SIG-M5 treated with dmso at 0.1 percent for 504 hours (cell line): ENCODE measurements at regions not wholly inside any gene's neighbourhood (a gene's known extent, or its start where the extent isn't known, plus 50 kb on each side); places are given as distances from the start of the nearest gene placed in this dataset.

Experiments used
- DNase-seq: peaks from one replicate; lab custom pipeline; 2025; ENCODE audit not compliant: unreplicated experiment; lab: John Stamatoyannopoulos, UW

DNA sequence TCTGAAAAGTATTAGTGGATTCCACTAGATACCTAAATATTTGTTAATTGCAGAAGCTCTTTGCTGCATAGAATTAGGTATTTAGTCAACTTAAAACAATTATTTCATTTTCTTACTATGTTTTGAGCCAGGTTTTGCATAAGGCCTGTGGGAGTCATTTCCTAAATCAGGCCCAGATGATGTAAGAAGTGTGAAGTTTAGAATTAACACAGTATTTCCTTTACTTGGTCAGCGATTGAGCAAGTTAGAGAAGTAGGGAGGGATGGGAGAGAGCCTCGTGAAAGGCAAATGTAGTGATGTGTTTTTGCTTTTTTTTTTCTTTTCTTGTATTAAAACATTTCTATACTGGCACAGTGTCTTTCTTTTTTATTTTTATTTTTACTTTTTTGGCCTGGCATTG lies 711.1 kb downstream of the HDGFL1 start:
- peak; percentile 1 for DNase-seq

DNA sequence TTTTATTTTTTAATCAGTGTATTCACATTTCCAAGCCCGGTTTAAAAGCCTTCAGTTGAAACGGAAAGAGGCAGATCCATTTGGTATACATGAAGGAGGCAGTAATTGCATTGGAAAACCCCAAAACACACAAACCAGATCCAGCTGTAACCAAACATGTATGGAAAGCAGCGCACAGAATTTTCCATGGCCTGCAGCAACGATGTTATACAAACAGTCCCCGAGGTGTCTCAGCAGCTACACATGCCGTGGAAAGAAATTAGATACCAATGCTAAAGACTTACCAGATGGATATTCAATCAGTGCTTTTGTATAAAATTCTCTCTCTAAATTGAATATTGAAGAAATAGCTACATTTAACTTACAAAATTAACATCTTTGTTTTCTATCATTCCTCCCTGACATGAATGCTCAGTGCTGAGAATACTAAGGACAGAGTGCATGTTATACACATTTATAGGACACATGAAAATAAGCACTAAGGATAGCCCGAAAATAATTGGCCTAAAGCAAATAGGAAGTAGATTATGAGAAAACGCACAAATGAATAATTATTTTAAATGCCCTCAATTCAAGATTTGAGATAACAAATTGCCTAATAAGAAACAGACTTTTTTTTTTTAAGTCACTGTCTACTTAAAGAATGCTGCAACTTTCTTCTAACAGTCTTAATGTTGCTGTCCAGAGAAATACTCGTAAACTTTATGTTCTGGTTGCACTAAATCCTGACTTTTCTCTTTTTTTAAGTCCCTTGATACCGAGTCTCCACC lies 713.1 kb downstream of the HDGFL1 start:
- no peak for DNase-seq

DNA sequence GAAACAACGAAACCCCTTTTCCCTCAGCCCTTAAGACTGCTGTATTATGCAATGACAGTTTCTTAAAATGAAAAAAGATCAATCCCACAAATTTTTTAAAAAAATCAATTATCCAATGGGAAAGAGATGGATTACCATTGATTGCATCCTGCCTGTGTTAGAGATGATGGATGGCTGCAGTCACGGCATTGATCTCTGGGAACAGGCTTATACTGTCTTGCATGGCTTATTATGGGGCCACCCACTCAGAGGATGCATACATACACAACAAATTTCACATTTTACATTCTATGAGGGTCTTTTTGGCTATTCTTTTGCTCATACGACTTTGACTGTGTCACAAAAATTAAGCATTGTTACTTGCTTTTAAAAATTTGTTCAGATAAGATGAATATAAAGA lies 724.3 kb downstream of the HDGFL1 start:
- DNase-seq = no peak

DNA sequence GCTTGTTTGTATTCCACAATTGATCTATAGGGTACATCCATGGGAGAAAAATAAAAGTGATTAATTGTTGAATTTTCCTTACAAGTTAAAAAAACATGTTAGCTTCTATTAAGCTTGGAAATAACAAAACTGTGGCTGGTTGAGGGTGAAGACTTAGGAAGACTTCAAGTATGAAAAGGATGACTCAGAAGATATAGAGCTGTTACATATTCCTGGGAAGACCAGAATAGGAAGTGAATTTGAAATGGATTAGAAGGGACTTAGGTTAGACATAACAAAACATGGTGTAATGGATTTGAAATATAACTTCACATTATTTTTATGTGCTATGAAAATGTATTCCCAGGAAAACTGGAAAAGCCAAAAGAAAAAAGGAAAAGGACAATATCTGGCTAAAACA lies 732.2 kb downstream of the HDGFL1 start:
- DNase-seq = no peak

DNA sequence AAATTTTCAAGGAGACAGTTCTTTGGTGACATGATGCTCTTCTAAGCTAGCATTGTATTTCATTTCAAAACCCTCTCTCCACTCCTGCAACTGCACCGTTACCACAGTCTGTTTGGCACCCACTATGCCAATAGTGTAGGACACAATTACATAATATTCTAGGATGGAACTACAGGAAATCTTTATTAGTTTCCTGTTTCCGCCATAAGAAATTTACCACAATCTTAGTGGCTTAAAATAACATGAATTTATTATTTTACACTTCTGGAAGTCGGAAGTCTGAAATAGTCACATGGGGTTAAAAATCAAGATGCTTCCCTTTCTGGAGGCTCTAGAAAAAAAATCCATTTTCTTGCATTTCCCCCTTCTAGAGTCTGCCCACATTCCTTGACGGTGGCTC lies 733.1 kb downstream of the HDGFL1 start:
- no peak for DNase-seq

DNA sequence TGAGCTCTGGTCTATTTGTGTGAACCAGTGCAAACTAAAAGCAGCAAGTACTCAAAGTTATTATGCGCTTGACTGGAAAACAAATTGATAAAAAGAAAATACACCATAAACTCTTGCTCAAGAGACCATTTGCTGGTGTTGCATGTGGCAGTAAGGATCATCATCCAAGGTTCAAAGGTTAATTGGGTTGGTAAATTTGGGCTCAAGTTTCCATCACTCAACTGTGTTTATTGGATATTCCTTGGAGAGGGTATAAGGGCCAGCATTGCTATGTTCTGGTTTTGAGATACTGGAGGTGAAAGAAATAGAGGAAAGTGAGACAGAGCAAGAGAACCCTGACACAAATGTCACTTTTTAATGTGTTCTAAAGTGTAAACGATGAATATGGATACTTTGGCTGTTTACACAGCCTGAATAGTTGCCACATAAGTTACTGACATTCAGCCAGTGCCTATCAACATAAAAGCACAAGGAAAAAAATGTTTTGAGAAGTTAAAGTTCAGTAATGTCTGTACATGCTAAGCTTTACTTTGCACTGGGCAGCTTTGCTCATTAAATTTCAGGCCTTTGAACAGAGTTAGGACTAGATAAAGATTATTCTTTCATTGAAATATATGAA lies 736.1 kb downstream of the HDGFL1 start:
- DNase-seq = no peak

DNA sequence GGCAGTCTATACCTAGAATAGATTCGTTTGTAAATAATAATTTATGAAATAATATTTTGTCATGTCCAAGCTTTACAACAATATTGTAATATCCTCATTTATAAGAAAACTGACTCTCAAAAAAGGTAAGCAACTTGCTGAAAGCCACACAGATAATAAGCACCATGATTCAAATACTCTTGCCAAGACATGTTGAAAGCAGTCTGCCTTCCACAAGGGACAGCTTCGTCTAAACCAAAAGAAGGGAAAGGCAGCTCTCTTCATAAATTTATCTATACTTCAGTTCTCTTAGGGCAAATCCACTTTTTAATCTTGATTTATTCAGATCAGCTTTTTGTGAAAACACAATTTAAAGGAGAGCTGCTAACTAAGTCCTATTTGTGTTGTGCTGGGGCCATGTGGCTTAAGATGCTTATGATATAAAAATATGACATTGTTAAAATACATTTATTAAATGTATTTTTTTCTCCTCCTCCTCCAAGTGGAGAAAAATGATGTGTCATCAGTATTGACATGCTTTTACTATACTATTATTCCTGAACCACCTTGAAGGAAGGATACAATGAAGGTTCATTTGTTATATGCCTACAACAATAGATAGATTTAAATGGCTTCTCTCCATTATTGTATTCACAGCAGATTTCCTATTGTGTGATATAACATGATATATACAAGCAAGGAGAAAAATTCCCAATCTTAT lies 737.0 kb downstream of the HDGFL1 start:
- DNase-seq = no peak

DNA sequence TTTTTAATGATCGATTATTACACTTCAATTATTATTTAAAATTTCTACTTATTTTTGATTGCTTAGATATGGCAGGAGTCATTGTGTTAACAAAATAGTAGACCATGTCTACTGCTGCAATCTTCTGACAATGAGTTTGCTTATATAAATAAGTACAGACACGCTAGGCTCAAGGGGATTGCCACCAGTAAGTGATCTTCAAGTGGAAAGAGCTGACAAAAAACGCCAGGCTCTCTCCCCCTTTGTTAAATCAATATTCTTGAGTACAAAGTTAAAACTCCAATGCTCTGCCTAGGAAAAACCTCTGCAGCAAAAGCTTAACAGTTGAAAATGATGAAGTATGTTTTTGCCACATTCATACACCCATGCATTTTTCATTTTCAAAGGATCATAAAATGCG lies 738.1 kb downstream of the HDGFL1 start:
- no peak for DNase-seq

DNA sequence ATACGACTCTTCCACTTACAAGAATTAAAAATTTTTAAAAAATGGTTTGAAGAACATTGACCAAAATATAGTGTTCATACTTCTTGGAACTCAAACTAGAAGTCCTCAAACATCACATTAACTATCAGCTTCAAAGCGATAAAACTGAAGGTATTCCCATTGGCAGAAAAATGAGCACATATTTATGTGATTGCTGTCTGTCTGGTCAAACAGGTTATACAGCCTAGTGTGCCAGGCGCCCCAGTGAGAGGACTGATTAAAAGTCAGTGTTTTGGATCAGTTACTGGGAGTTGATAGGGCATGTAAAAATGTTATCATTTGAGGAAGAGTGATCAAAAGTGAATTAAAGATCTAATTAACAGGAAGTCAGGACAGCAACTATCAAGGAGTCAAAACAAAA lies 738.8 kb downstream of the HDGFL1 start:
- no peak for DNase-seq

DNA sequence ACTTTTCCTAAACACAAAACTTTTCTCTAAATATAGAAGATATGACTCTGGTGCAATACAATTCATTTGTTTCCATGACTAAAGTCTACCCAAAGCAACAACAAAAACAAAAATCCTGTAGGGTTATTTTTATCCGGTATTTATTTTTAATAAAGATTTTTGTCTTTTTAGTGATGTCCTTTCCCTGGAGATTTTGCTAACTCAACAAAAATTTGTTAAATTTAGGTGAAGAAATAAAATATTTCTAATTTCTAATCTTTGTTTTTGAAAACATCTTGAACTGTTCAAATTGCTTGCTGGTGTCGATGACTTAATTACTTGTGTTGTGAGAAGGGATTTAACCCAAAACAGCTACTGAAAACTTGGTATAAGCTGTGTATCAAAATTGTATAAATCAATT lies 741.8 kb downstream of the HDGFL1 start:
- no peak for DNase-seq

DNA sequence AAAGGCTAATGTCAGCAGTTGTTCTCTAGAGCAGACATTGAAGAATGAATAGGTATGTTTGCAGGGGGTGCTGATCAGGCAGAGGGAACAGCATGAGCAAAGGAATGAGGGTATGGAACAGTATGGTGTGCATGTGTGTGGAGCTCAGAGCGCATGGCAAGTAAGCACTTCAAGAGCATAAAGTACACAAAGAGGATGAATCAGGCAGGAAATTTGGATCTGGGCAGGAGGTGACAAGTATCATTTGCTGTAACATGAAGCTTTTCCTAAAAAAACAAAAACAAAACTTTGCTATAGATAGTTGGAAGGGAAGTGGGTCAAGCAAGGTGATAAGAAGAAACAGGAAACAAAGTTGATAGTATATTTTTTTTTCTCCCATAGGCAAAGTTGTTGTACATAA lies 746.8 kb downstream of the HDGFL1 start:
- no peak for DNase-seq

DNA sequence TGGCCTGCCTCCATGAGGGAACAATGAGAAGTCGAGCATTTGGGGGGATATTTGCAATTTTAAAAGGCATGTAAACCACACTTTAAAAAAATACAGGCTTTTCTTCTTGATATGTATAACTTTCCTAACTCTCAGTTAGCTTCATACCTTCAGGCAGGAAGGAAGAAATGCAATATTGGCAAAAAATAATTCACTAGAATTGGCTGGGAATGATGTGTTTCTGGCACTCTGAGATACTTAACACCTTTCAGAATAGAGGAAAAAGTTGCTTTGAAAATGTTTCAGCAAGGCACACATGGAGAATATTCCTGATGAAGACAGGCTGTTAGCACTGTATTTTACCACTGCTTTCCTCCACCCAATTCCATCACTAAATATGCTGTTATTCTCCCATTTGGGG lies 747.6 kb downstream of the HDGFL1 start:
- no peak for DNase-seq

DNA sequence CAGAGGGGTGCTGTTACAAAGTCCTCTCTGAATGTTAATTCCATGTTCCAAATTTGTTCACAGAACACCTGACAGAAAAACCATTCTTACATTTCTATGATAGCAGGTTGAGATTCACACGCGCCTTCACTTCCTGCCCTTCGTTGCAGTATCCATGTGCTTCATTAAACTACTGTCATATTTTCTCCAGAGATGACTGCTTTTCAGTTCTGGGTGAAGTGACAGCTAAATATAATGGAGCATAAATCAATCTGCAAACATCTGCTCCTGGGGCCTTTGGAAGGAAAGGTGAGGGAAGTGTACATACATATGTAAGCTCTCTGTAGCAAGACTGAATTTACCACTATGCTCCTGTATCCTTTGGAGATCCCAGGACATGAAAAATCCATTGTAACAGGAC lies 750.2 kb downstream of the HDGFL1 start:
- no peak for DNase-seq

DNA sequence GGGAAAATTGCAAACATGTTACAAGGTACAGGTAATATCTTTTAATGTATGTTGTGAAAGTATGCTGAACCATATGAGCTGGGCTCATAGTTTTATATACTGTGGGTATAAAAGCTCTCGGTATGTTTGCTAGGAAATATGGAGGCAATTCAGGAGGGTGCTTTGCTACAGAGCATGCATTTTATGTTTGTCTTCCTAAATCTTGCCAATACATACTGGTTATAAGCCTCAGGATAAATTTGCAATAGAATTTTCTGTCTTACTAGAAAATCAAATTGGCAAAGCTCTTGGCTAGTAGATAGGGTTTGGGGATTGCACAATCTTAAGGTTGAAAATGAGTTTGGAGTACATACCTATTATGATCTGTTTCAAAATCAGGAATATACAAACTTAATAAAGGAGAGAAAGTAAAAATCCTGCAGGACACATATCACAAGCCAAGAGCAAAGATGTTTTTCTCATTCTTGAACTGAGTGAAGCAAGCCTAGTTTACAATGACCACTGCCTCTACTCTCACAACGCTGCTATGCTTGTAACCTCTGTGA lies 751.2 kb downstream of the HDGFL1 start:
- DNase-seq = no peak

DNA sequence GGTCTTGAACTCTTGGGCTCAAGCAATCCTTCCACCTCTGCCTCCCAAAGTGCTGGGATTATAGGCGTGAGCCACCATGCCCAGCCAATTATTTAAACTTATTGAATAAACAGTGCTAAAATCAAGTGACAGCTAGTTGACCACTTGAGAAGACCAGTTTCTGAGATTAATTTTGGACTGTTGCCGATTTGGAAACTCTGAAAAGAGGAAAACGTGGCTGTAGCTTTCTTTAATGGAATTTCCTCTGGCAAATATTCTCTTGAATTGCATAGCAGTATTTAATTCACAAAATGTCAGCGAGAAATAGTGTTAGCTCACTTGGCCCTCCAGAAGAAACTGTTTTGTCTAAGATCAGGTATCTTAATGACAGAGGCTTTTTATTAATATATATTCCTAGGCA lies 754.5 kb downstream of the HDGFL1 start:
- DNase-seq = no peak

DNA sequence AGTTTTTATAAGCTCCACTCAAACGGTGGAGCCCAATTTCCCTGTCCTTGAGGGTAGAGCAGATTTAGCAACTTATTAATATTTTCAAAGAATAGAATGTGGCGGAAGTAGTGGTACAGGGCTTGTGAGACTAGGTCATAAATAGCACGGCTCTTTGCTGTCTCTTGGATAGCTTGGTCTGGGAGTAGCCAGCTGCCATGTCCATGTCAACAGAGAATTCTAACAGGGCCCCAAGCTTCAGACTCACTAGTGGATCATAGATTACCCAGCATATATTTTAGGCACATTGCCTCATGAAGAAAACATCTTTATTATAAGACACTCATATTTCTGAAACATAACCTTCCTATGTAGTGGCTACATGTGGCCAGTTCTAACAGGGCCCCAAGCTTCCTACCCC lies 755.7 kb downstream of the HDGFL1 start:
- DNase-seq = no peak

DNA sequence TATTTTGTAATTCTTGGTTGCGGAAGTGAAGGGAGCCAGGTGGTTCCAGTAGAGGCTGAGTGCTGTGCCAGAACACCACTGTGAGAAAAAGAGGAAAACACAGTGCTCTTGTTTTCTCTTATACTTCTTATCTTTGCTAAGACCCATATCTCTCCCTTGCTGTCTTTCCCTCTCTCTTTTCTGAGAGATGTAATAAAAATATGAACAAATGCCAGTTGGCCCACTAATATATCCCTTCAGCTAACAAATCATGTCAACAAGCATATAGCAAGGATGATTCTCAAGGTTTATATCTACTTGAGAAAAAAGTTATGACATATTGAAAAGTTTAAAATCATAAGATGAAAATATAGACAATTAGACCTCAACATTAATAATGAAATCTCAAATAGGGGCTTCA lies 758.3 kb downstream of the HDGFL1 start:
- no peak for DNase-seq

DNA sequence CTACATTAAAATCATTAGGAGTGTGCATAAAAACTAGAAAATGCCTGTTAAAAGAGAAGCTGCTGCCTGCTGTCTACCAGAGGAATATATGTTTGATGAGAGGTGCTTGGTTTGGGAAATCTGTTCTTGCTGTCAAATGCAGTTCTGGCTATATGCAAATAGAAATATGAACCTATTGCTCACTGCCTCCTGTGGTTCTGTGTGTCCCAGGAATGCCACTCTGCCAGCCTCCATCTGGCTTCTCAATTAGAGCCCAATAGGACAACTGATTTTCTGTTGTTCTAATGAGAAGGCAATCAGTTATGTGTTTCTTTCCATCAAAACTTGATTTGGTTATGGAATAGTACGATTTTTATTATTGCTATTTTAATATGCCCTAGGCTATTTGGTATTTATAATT lies 759.7 kb downstream of the HDGFL1 start:
- no peak for DNase-seq

DNA sequence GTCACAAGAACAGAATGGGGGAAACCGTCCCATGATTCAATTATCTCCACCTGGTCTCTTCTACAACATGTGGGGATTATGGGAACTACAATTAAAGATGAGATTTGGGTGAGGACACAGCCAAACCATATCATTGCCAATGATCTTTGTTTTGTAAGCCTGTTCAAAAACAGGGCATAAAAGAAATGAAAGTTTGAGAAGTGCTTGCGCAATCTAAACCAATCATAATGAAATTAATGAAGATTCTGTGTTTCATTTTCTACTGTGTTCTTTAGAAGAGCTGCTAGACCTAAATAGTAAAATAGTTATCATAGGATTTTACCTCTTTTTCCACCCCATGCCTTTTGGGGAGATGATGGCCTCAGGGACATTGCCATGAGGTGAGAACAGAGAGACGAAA lies 761.3 kb downstream of the HDGFL1 start:
- DNase-seq = no peak

DNA sequence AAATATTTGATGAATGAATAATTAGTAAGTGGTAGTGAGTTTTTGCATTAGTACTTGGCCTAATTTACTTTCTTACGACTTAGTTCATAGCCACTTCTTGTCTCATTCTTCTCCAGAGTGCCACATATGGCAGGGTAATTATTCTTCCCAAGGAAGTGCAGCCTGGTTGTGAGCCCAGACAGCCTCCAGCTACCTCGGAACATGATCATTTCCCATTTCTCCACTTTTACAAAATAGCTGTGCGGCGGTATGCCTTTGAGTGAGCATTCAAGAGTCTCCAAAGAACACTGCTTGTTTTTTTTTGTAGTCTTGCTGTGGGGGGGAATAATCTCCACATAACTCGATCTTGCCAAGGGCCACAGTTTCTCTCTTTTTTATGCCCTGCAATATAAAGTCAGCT lies 765.0 kb downstream of the HDGFL1 start:
- no peak for DNase-seq

DNA sequence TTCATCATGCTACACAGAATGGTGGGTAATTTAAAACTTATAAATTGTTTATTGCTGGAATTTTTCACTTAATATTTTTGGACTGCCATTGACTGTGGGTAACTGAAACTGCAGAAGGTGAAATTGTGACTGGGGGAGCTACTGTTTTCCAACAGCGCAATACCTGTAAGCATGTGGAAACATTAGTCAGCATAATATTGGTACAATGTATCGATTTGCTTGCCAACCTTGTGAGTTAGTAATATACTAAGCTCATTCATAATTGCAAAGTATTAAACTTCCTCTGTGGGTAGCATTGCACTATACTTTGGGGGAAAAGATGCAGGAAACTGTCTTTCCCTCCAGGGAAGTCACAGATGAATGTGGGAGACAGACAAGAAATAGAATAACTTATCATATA lies 766.5 kb downstream of the HDGFL1 start:
- DNase-seq = no peak

DNA sequence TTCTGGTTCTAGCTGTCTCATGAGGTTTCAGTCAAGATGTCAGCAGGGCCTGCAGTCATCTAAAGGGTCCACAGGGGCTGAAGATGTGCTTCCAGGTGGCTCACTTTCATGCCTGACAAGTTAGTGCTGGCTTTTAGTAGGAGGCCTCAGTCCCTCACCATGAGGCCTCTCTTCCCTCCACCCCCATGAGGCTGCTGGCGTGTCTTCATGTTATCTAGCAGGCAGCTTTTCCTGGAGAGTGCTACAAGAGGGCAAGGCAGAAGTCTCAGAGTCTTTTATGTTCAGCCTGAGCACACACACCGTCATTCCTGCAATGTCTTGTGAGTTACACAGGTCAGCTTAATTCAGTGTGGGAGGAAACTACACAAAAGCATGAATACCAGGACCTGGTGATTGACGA lies 769.9 kb downstream of the HDGFL1 start:
- DNase-seq = no peak
